ENCODE measurements at regions not wholly inside any gene's neighbourhood (a gene's known extent, or its start where the extent isn't known, plus 50 kb on each side); places are given as distances from the start of the nearest gene placed in this dataset.

DNA sequence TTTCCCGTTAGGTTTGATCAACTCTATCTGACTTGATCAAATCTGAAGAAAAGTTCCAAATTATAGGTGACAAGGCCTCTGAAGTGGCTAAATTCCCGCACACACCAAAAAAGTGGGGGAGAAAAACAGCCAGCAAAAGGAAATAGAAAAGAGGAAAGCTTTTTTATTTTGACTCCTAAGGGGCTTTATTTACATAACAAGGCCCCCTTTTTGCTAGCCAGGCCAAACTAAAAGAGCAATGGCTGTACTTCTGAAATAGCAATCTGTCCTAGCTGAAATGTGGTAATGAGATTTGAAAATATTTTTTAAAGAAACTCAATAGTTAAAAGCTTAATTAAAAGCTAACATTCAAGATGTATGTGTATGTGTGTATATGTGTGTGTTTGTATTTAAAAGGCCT lies 311.5 kb upstream of the POGK start:
- no peak overlapping the region for H3K4me3 ChIP-seq (ENCODE audit: low read length)
- DNase-seq (ENCODE audit: low read depth), result no peak
- no peak for TF ChIP-seq CTCF (conservative IDR thresholded peaks at IDR 0.05; ENCODE audit: low read length)

- TF ChIP-seq CTCF (conservative IDR thresholded peaks at IDR 0.05; ENCODE audit: low read length), result no peak
- no peak overlapping the region for H3K4me3 ChIP-seq (ENCODE audit: low read length)
These were observed 300.6 kb upstream of the POGK start for GRCh38 chr1:166538646-166539045.

DNA sequence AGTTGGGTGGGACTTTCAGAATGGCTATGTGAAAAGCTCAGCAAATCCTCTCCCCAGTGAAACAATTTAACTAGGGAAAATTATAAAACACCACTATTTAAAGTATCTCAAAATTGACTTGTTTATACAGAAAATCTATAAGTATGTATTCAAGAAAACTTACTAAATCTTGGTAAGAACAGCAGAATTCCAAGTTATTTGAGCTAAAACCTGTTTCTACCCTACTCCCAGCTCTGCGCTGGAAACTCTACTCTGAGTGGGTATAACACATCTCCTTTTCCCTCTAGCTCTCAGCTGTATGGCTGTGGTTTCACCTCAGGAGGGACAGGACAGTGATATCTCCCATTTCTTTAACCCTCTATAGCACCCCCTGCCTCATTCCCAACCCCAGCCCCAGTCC lies 295.2 kb upstream of the POGK start:
- no peak for DNase-seq (ENCODE audit: low read depth)
- H3K4me3 ChIP-seq (ENCODE audit: low read length), result no peak overlapping the region
- TF ChIP-seq CTCF (conservative IDR thresholded peaks at IDR 0.05; ENCODE audit: low read length), result no peak

More at GRCh38 chr1:166538646-166539045, 300.6 kb upstream of the POGK start:
- DNase-seq (ENCODE audit: low read depth), result no peak

- no peak for TF ChIP-seq CTCF (conservative IDR thresholded peaks at IDR 0.05; ENCODE audit: low read length)
- DNase-seq (ENCODE audit: low read depth), result no peak
- no peak overlapping the region for H3K4me3 ChIP-seq (ENCODE audit: low read length)
These were observed 294.7 kb upstream of the POGK start for GRCh38 chr1:166544561-166544960.

- no peak for TF ChIP-seq CTCF (conservative IDR thresholded peaks at IDR 0.05; ENCODE audit: low read length)
- no peak for DNase-seq (ENCODE audit: low read depth)
- H3K4me3 ChIP-seq (ENCODE audit: low read length), result no peak overlapping the region
These were observed 286.6 kb upstream of the POGK start for GRCh38 chr1:166552706-166553105.

DNA sequence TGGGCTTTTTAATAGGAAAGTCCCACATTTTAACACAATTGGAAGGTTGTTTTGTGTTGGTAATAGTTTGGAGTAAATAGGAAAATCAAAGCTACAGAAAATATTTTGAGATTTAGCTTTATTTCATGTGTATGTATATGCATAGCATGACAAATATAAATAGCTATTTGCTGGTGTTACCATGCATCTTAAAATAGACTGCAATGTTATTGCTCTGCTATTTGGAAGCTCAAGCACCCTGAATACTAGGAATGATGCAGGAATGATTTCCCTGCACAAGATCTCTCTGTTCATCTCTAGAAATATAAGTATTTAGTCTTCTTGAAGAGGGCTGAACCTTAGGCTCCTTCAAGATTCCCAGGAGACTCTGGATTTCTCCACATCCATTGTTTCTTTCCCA lies 268.3 kb upstream of the POGK start:
- no peak for TF ChIP-seq CTCF (conservative IDR thresholded peaks at IDR 0.05; ENCODE audit: low read length)
- DNase-seq (ENCODE audit: low read depth), result no peak
- H3K4me3 ChIP-seq (ENCODE audit: low read length), result no peak overlapping the region

DNA sequence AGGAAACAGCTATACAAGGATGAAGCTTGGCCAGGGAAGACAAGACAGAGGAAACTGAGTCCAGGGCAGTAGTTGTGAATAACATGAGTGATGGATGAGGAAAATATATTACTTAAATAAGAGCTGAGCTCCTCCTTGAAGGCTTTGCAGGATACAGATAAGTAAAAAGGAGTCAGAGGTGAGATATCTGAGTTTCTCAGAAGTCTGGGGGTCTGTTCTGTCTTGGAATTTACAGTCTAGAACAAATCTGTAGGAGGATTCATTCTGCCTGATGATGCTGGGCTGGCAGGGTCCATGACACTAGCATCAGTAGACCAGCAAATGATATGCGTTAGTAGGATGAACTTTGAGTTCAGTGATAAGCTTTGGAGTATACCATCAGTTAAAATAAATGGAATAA lies 266.1 kb upstream of the POGK start:
- TF ChIP-seq CTCF (conservative IDR thresholded peaks at IDR 0.05; ENCODE audit: low read length), result no peak
- DNase-seq (ENCODE audit: low read depth), result no peak

More for the DNA sequence above, 266.1 kb upstream of the POGK start:
- no peak overlapping the region for H3K4me3 ChIP-seq (ENCODE audit: low read length)

All from AG10803 (cell line).